ENCODE measurements at regions not wholly inside any gene's neighbourhood (a gene's known extent, or its start where the extent isn't known, plus 50 kb on each side); places are given as distances from the start of the nearest gene placed in this dataset.

DNA sequence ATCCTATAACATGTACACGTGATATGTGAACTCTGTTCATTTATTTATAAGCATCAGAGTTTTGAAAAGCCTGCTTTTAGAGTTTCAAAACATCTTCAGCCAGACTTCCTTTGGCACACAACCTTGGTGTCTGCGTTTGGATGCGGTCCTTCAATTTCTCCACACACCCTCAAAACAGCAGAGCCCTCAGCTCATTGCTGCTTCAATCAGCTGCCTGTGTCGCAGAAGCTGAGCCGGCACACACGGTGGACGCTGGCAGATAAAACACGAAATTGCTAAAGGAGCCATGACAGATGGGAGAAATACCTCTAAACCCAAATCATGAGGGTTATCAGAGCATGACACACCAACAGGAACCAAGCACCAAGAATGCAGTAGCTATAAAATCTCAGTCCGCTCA lies 396.4 kb upstream of the AKR1E2 start:
- Mint-ChIP-seq H3K27ac (no peak overlapping the region), H3K9me3 (ENCODE audit: insufficient read depth) (no peaks in the 10 kb centered on the region), H3K4me1 (no peaks in the 10 kb centered on the region), H3K4me3 (no peak overlapping the region), H3K27me3 (no peaks in the 10 kb centered on the region)
- H4K20me1 ChIP-seq (ENCODE audit: control insufficient read depth, insufficient read depth, low read length, poor library complexity, severe bottlenecking): no peaks in the 10 kb centered on the region
- H3K9ac ChIP-seq (ENCODE audit: low read length): no peak overlapping the region
- ChIA-PET POLR2A (no interaction called here), CTCF (no interaction called here)
- H3K27ac ChIP-seq (ENCODE audit: low read length in 2 of 2): no peak overlapping the region
- no peak for ATAC-seq (ENCODE audit: low read depth)
- WGBS (ENCODE audit: insufficient coverage): 98% methylated on average over 7 of the region's 9 CpGs
- no peaks in the 10 kb centered on the region for H3K4me1 ChIP-seq (ENCODE audit: control insufficient read depth in 2 of 2, insufficient read depth in 2 of 2, low read length in 2 of 2)
- no peaks in the 10 kb centered on the region for H3K27me3 ChIP-seq (replicated peaks in 1 of 4; ENCODE audit: control extremely low read depth in 1 of 4, control insufficient read depth in 3 of 4, insufficient read depth in 4 of 4, low read length in 3 of 4)
- H2AFZ ChIP-seq (ENCODE audit: insufficient read depth, low read depth, low read length, poor library complexity, severe bottlenecking): no peak overlapping the region
- intact Hi-C loops (cut with micrococcal nuclease): no loop called here
- no peaks in the 10 kb centered on the region for H3K36me3 ChIP-seq (replicated peaks in 1 of 2; ENCODE audit: control extremely low read depth in 1 of 2, control insufficient read depth in 1 of 2, extremely low read depth in 1 of 2, insufficient read depth in 2 of 2, low read length in 1 of 2)
- DNase-seq: no peak
- TF ChIP-seq EZH2 (IDR thresholded peaks at IDR 0.05; ENCODE audit: borderline replicate concordance, insufficient read depth, low read depth, low read length, poor library complexity, severe bottlenecking) (no peak), CTCF (IDR thresholded peaks at IDR 0.05) (no peak)
- no peak overlapping the region for H3K4me2 ChIP-seq (replicated peaks; ENCODE audit: low read depth, low read length, poor library complexity, severe bottlenecking)
- H3K79me2 ChIP-seq (ENCODE audit: control insufficient read depth, insufficient read depth, low read length): no peaks in the 10 kb centered on the region
- H3K4me3 ChIP-seq (ENCODE audit: control extremely low read depth in 1 of 5, extremely low read depth in 1 of 5, insufficient read depth in 1 of 5, low read depth in 2 of 5, low read length in 4 of 5): no peak overlapping the region
- no peaks in the 10 kb centered on the region for H3K9me3 ChIP-seq (ENCODE audit: control extremely low read depth in 1 of 3, control insufficient read depth in 2 of 3, insufficient read depth in 1 of 3, low read length in 2 of 3)

DNA sequence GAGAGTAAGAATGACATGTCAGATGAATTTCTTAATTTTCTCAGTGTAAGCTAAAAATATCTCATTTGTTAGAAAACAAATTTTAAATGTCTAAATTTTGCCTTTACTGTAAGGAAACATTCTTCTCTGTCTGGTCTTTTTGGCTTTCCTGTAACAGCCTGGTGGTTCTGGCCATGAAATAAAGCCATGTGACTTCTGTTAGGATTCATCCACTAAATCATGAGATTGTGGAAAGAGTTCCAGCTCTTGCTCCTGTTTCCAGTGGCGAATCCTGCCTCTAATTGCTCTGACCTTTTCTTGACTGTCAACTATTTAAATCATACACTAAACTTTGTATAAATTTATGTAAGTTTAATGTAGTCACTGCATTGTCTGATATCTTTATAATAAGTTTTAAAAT lies 398.5 kb upstream of the AKR1E2 start:
- H3K27ac ChIP-seq (ENCODE audit: low read length in 2 of 2): no peak overlapping the region
- no peak overlapping the region for H3K27ac Mint-ChIP-seq
- no peaks in the 10 kb centered on the region for H3K9me3 Mint-ChIP-seq (ENCODE audit: insufficient read depth)
- no peaks in the 10 kb centered on the region for H4K20me1 ChIP-seq (ENCODE audit: control insufficient read depth, insufficient read depth, low read length, poor library complexity, severe bottlenecking)
- no peak overlapping the region for H3K4me3 Mint-ChIP-seq
- no peak overlapping the region for H3K4me2 ChIP-seq (replicated peaks; ENCODE audit: low read depth, low read length, poor library complexity, severe bottlenecking)
- no peak overlapping the region for H2AFZ ChIP-seq (ENCODE audit: insufficient read depth, low read depth, low read length, poor library complexity, severe bottlenecking)
- H3K4me1 ChIP-seq (ENCODE audit: control insufficient read depth in 2 of 2, insufficient read depth in 2 of 2, low read length in 2 of 2): no peaks in the 10 kb centered on the region
- no peaks in the 10 kb centered on the region for H3K4me1 Mint-ChIP-seq
- no CpG with 5 or more reads among the region's 1 CpG for WGBS (ENCODE audit: insufficient coverage)
- H3K79me2 ChIP-seq (ENCODE audit: control insufficient read depth, insufficient read depth, low read length): no peaks in the 10 kb centered on the region
- ChIA-PET CTCF (interaction anchor here (0.6 kb wide), 1 partner anchor 1347 kb away, joined by 3 read pairs; no protein-coding TSS in a partner anchor), POLR2A (no interaction called here)
- DNase-seq (no peak), ATAC-seq (ENCODE audit: low read depth) (no peak)
- H3K27me3 Mint-ChIP-seq: no peaks in the 10 kb centered on the region
- TF ChIP-seq CTCF (IDR thresholded peaks at IDR 0.05) (no peak), EZH2 (IDR thresholded peaks at IDR 0.05; ENCODE audit: borderline replicate concordance, insufficient read depth, low read depth, low read length, poor library complexity, severe bottlenecking) (no peak)
- H3K9ac ChIP-seq (ENCODE audit: low read length): no peak overlapping the region
- H3K27me3 ChIP-seq (replicated peaks in 1 of 4; ENCODE audit: control extremely low read depth in 1 of 4, control insufficient read depth in 3 of 4, insufficient read depth in 4 of 4, low read length in 3 of 4): no peaks in the 10 kb centered on the region
- H3K9me3 ChIP-seq (ENCODE audit: control extremely low read depth in 1 of 3, control insufficient read depth in 2 of 3, insufficient read depth in 1 of 3, low read length in 2 of 3): no peaks in the 10 kb centered on the region
- intact Hi-C loops (cut with micrococcal nuclease): no loop called here
- no peak overlapping the region for H3K4me3 ChIP-seq (ENCODE audit: control extremely low read depth in 1 of 5, extremely low read depth in 1 of 5, insufficient read depth in 1 of 5, low read depth in 2 of 5, low read length in 4 of 5)
- H3K36me3 ChIP-seq (replicated peaks in 1 of 2; ENCODE audit: control extremely low read depth in 1 of 2, control insufficient read depth in 1 of 2, extremely low read depth in 1 of 2, insufficient read depth in 2 of 2, low read length in 1 of 2): no peaks in the 10 kb centered on the region

All from B cell (primary cell).